ENCODE measurements at regions not wholly inside any gene's neighbourhood (a gene's known extent, or its start where the extent isn't known, plus 50 kb on each side); places are given as distances from the start of the nearest gene placed in this dataset.

DNA sequence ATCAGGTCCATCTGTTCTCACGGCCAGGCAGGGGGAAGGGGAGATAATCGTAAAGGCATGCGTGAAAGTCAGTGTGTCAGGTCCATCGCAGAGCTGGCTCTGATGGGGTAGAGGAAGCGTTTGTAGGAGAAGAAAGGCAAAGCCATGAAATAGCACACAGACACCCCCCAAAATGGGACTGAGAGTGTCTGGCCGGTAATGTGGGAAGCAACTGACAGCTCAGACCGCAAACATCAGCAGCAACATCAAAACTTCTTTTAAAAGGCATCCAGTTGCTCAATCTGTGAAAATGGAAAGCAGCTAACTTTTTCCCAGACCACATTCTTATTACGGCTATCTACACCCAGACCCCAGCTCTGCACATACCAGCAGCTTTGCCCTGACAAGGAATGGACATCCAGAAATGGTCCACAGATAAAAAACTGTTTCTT, 232.6 kb downstream of the EN1 start:
- no peak for TF ChIP-seq EZH2 (IDR thresholded peaks at IDR 0.05; ENCODE audit: borderline replicate concordance, low read depth, low read length, poor library complexity, severe bottlenecking)
- TF ChIP-seq, protein P1, sequence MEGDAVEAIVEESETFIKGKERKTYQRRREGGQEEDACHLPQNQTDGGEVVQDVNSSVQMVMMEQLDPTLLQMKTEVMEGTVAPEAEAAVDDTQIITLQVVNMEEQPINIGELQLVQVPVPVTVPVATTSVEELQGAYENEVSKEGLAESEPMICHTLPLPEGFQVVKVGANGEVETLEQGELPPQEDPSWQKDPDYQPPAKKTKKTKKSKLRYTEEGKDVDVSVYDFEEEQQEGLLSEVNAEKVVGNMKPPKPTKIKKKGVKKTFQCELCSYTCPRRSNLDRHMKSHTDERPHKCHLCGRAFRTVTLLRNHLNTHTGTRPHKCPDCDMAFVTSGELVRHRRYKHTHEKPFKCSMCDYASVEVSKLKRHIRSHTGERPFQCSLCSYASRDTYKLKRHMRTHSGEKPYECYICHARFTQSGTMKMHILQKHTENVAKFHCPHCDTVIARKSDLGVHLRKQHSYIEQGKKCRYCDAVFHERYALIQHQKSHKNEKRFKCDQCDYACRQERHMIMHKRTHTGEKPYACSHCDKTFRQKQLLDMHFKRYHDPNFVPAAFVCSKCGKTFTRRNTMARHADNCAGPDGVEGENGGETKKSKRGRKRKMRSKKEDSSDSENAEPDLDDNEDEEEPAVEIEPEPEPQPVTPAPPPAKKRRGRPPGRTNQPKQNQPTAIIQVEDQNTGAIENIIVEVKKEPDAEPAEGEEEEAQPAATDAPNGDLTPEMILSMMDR (conservative IDR thresholded peaks at IDR 0.05; ENCODE audit: low read depth, low read length), result no peak

Measured in A673 (cell line).